Keratinocyte (primary cell): ENCODE measurements at regions not wholly inside any gene's neighbourhood (a gene's known extent, or its start where the extent isn't known, plus 50 kb on each side); places are given as distances from the start of the nearest gene placed in this dataset.

Experiments
- CTCF ChIP-seq, 3 experiments: IDR thresholded peaks in 1 of 3; conservative IDR thresholded peaks in 1 of 3; optimal IDR thresholded peaks in 1 of 3; 2 replicates in 2 of 3; 3 replicates in 1 of 3; pipeline versions ENCODE3 to v1.5.1; 2011; ENCODE audit warnings: low read length in 3 of 3, mild to moderate bottlenecking in 3 of 3, moderate library complexity in 2 of 3, control low read depth in 1 of 3, inconsistent platforms in 1 of 3; ENCODE audit not compliant: insufficient read depth in 2 of 3; ENCODE audit errors: extremely low read depth in 1 of 3
- EZH2 ChIP-seq: IDR thresholded peaks from one replicate; pipeline ENCODE4 v1.6.1; 2012; ENCODE audit warnings: inconsistent platforms, mild to moderate bottlenecking, low read length, moderate library complexity

DNA sequence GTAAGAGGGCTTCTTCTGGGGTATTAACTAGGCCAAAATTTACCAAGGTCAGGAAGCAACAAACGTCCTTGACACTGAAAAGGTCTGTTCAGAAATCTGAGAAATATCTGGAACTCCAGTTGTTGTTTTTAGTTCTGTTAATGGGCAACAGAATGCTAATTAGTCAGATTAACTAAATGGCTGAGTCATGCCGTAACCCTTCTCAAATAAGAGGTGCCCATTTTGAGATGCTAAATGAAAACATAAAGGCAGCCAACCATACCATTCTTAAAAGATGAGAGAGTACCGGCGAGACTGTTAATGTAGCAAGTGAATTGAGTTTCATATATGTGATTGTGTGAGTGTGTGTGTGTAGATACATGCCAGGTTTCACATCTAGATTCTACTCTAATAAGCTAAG lies 147.9 kb upstream of the GAREM1 start:
- no peak for TF ChIP-seq CTCF (optimal IDR thresholded peaks at IDR 0.05 in 1 of 3, IDR thresholded peaks at IDR 0.05 in 1 of 3, conservative IDR thresholded peaks at IDR 0.05 in 1 of 3; ENCODE audit: extremely low read depth in 1 of 3, insufficient read depth in 2 of 3, low read length in 3 of 3)
- TF ChIP-seq EZH2: no peak
